GM19463 (cell line): ENCODE measurements at regions not wholly inside any gene's neighbourhood (a gene's known extent, or its start where the extent isn't known, plus 50 kb on each side); places are given as distances from the start of the nearest gene placed in this dataset.

ENCODE experiments used
- ATAC-seq: cut with Tn5 transposase; IDR thresholded peaks from one replicate; pipeline ENCODE4 v1.9.1; 2021; ENCODE audit warnings: mild to moderate bottlenecking, moderate library complexity; ENCODE audit not compliant: unreplicated experiment

DNA sequence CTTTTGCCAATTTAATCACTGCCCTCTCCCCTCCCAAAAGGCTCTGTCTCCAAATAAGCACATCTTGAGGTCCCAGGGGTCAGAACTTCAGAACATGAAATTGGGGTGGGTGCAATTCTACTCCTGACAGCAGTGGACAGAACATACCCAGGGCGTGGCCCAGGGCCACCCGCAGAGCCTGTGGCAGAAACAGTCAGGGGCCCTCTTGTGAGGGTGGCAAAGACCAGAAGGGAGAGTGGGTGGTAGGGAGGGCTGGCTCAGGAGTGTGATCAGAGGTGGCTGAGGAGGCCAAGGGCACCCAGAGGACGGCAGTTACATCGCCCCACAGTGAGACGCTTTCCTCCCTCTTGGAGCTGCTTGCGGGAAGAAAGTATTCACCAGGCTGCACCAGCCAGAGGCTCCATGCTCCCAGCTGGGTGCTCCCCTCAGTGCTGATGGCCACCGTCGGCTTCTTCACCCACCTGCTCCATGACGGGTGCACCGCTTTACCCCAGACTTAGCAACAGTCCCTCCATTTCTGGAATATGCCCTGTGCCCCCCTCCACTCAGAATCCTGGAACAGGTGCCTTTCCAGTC is 1388.0 kb downstream of the BRD1 start:
- ATAC-seq: no peak

DNA sequence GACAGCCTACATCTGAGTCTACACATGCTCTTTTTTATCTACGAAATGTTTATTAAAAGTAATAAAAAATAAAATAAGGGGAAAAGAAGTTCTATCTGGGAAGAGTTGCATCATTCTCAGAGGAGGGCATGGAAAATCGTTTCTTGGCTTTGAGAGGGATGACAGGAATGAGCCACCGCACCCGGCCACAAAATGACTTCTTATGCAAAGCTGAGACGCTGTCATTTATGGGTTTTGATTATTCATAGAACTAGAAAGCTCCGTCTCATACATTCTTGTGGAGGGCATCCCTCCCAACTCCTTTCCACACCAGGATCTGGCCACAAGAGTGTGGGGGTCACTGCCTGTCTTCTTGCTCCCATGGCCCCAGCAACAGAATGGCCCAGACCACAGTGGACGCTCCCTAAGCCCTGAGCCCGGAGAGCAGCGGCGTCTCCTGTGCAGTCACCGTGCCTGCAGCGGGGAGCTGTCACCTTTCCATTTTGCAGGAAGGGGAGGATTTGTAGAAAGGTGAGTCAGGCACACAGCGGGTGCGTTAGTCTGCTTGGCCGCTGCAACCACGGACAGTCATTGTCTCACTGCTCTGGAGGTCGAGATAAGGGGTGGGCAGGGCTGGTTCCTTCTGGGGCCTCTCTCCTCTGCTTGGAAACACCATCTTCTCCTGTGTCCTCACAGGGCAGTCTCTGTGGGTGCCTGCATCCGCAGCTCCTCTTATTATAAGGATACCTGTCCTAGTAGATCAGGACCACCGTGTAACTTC is 1388.7 kb downstream of the BRD1 start:
- ATAC-seq: no peak

DNA sequence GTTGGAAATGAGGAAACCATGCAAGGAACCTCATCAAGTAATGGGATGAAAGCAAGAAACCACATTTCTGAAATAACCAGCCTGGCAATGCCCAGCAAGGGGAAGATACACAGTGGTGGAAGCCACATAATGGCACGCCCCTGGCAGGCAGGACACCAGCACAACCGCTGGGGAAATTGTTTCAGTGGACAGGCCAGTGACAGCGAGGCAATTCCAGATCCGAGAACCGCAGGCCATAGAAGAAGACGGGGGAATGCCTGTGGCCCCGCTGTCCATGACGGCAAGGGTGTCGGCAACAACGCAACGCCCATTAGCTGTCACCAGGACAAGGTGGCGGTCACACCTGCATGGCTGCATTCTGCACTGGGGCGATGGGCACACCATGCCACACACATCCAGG is 1389.6 kb downstream of the BRD1 start:
- no peak for ATAC-seq

DNA sequence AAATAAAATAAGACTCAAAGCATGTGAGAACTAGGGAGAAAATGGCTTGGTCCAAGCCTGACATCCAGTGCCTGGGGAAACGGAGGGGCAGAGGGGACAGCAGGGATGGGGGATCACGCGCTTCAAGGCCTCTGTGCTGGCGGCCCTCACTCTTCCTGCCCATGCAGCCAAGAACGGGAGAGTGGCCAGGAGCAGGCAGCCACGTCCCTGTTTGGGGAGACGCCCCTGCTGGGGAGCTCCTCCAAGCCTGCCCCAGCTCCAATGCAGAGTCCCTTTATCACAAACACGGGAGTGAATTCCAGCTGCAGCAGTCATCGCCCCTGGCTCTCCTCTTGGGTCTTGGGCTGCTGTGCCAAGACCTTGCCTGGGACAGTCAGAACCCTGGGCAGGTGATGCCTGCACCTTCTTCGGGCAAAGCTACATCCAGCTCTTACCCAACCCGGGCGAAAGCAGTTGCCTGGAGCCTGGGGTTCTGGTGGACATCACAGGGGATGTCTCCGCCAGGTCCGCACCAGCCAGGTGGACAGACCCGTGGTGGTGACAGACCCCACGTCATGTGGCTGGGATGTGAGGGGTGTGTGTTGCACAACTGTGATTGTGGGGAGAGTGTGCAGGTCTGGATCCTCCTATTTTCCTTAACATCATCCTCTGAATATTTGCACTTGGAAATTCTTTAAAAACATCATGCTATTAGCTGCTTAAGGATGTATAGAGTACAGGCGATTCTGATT is 1391.3 kb downstream of the BRD1 start:
- no peak for ATAC-seq

DNA sequence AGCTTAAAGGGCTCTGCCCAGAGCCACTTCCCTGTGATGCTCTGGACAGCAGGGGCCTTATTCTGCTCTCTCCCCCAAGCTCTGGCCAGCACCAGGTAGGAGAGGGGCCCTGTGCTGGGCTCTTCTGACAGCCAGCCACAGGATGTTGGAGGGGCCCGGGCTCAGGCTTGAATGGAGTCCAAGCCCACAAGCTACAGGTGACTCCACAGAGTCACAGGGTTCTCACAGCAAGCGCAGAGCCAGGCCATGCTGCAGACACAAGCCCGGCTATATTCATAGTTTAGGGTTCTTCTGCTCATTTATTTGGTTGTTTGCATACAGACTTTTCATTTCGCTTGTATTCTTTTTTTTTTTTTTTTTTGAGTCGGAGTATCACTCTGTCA is 1392.8 kb downstream of the BRD1 start:
- no peak for ATAC-seq

DNA sequence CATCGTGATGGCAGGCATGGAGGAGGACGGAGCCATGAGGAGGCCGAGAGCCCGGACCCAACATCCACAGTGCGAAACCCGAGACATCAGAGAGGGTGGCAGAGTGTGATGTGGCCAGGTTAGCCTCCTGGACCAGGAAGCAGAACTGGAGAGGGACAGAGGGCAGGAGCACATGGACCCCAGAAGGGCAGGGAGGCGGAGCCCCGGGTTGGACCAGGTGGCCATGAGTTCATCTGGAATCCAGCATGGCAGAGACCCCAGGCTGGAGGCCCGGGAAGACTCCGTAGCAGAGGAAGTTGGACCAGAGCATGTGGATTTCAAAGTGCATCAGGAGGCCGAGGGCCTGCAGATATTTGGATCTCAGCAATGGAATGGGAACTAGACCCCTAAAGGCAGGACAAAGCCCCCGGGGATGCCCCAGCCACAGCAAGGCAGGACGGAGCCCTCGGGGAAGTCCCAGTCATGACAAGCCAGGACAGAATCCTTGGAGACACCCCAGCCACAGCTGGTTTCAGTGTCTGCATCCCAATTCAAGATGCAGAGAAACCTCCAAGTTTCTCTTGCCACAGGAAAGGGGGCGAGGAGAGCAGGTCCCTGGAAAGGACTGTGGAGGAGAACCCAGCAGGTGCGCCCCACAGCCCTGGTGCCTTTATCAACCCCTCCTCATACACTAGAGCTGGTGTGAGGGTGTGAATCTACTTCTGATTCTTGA is 1393.4 kb downstream of the BRD1 start:
- ATAC-seq: no peak

DNA sequence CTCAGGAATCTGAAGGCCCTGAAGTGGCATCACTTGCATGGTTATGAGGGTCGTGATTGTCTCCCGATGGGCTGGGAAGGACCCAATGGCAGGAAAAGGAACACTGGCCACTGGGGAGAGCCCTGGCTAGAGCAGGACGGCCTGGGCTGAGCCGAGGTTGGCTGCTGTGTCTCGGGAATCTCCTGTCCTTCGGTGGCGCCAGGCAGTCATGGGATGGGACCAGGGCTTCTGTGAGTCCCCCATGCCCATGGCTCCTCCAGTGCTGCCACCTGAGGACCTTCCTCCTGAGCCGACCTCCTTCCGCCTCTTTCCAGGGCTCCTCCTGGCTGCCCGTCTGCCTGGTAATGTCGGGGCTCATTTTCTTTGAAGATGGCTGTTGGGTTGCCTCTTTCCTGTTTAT is 1394.0 kb downstream of the BRD1 start:
- no peak for ATAC-seq

DNA sequence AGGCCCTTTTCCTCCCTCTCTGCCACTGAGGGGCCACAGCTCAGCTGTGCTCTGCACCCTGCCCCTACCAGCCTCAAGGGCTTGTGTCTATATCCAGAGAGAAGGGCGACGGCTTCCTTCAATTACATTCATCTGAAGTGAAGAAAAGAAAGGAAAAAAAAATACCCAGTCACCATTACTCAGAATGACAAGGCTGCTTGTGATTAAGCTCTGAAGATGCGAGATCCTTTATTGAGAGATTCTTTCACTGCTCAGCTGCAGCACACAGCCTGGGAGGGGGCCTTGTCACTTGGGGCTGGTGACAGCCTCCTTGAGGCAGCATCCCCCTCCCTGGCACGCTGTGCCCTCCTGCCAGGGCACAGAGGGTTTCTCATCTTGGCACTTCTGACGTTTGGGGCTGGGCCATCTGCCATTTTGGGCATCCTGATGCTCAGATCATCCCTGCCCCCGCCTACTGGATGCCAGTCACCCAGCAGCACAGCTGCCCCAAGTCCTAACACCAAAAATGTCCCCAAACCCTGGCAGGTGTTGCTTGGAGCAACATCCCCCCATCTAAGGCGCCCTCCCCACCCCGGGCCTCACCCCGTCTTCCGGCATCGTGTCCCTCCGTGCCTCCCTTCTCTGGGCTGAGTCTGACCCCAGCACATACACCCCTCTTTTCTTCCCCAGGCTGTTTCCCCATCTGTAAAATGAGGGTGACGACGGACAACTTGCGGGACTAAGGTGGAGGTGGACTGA is 1394.7 kb downstream of the BRD1 start:
- ATAC-seq: no peak

DNA sequence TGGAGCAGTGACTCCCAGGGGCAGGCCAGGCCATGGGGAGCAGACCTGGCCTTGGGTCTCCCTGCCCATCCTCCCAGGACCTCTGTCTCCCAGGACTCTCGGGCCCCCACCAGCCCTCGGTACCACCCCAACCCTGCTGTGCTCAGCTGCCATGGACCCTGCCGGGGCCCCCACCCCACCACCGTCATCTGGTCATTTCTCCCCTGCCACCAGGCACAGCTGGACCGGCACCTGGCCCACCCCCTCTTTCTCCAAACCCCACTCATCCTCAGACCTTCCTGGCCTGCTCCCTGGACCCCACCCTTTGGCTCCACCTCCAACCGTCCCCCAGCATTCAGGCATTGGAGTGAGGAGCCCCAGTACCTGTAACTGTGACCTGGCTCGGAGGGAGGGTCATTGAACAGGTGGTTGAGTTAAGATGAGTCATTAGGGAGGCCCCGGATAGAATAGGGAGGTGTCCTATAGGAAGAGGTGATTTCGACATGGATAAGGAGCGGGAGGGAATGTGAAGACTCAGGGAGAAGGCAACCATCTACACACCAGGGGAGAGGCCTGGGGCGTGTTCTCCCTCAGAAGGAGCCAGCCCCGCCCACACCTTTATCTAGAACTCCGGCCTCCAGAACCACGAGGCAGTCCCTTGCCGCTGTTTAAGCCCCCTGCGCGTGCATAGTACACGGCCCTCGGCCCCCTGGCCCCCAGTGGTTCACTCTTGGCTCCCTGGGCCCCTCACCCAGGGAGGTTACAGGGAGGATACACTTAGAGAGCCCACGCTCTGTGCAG is 1395.9 kb downstream of the BRD1 start:
- ATAC-seq: no peak

DNA sequence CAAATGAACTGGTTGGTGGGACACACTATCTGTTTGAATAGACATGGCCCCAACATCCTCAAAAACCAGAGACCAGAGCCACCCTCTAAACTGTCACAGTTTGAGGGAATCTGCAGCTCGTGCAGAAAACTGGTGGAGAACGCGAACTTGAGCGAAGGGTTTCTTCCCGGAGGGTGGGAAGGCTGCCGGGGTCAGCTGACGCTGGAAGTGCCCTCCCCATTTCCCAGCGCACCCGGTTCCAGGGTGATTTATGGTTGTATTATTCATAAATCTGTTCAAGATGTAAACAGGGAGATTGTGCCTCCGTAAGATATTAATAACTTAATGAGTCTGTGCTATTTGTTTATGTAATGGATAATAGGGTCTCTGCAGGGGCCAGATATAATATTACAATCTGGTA is 1396.7 kb downstream of the BRD1 start:
- ATAC-seq: no peak

DNA sequence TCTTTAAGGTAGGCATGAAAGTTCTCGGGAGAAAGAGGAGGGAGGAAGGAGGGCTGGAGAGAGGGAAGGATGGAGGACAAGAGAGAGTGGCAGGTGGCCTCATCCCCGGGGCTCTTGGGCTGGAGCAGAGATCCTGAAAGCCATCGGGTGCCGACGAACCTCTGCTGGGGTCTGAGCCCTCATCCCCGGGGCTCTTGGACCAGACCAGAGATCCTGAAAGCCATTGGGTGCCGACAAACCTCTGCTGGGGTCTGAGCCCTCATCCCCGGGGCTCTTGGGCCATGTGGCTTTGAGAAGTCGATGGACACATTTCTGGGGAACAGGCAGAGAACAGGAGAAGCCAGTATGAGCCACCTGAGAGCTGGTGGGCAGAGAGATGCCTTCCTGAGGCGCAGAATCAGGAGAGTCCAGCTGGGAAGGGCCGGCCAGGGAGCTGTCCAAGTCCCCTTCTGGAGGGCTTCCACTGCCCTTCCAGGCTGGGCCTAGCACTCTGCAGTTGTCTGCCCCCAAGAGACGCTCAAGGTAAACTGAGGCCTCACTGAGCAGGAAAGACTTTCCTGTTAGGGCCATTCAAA is 1398.1 kb downstream of the BRD1 start:
- no peak for ATAC-seq

DNA sequence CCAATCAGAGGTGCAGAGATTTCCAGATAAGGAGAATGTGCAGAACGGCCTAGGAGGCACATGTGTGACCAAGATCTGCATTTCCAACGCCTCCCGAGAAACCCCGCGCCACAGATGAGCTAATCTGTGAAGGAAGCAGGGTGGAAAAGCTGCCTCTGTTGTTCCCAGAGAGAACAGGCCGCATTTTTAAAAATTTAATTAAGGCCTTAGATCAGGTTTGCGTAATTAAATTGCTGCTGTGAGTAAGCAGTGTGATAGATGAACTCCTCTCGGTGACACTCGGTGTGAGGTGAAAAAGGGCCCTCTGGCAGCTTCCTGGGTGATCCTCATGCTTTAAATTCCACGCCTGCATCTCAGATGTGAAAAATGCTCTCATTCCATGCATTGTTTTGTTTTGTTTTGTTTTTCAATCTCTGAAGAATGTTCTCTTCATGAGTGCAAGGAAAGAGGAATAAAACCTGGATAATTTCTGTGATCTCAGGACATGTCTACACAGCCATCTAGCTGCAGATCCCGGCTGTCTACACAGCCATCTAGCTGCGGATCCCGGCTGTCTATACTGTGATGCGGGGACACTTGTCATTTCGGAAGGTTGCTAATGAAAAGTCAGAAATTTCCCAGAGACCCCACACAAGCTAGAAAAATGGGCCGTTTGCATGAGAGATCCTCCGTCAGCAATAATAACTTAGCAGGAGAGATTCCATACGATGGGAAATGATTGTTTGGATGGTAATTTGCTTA is 1398.9 kb downstream of the BRD1 start:
- ATAC-seq: no peak

DNA sequence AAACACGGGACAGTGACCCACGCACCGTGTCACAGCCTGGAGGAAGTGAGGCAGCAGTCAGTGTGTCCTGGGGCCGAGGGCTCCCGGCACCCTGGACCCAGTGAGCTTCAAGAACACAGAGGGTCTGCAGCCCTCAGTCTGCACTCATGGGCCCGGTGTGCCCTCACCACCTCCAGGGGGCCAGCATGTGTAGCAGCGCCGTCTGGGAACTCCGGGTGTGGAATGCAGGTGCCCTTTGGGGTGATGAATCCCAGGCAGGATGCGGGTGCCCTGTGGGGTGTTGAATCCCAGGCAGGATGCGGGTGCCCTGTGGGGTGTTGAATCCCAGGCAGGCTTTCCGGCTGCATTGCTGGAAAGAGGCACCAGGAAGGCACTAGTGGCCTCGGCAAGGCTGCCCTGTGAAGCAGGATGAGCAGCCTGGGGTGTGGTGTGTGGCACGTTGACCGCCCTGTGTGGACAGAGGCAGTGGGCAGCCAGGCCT is 1399.9 kb downstream of the BRD1 start:
- no peak for ATAC-seq

DNA sequence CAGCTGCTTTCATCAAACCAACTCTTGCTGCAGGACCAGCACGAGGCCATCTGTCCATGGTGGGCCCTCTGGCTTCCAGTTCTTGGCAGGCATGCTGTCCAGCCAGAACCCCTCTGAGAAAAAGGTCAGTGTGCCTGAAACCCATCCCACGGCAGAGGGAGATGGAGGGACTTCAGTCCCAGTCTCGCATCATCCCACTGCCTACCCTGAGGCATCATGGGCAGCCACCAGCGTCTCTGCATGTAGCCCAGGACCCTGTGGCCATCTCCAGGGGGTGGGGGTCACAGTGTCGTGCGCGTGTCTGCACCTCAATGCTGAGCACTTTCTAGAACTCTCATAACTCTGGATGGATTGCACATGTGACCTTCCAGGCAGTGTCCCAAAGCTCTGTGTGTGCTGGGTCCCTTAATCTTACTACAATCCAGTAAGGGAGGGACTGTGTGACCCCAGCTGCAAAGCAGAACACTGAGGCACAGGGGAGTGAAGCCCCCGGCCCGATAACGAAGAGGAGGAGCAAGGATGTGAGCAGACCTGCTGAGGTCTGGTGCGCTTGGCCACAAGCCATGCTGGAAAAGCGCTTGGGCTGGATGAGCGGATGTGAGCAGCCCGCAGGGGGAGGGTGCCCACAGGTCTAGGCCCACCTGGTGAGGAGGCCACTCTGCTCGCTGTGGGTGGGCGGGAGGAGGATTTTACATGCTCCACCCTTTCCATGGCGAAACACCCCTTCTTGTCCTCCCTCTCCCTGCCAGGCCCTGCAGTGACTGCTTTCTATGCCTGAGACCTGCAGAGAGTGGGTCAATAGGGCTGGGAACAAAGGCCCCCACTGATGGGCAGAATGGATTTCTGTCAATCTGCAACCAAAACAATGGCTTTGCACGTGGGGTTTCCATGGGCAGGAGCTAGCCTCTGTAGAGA is 1401.0 kb downstream of the BRD1 start:
- no peak for ATAC-seq

DNA sequence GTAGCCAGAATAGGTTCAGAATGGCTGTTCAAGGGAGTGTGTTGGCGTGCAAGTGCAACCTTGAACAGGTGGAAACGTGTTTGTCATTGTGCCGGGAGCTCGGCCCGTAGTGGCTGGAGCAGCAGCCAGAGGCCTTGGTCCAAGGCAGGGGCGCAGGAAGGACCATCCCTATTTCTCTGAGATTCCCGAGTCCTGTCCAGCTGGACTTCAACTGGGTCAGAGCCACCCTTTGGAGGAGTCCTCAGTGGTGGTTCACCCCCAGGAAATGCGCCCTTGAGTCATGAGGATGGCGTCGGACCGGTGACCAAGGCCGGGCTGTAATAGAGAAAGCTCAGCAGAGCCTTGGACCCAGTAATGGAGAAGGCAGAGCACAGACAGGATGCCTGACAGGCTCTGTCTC is 1402.0 kb downstream of the BRD1 start:
- ATAC-seq: no peak

DNA sequence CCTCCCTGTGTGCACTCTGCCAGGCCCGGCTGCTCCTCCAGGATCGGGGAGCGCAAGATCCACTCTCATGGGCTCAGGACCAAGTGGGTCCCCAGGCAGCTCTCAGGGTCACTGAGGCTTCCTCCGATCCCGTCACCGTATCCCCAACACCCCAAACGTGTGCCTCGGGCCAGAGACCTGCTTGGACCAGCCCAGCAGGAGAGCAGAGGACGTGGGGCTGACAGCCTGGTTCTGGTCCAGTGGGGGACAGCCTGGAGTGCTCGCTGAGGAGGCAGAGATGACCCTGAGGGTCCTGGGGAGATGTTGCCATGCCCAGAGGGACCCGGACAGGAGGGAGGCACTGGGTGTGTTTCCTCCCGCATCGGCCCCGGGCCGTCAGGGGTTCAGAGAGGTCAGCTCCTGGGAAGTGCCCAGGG is 1402.6 kb downstream of the BRD1 start:
- ATAC-seq: no peak

DNA sequence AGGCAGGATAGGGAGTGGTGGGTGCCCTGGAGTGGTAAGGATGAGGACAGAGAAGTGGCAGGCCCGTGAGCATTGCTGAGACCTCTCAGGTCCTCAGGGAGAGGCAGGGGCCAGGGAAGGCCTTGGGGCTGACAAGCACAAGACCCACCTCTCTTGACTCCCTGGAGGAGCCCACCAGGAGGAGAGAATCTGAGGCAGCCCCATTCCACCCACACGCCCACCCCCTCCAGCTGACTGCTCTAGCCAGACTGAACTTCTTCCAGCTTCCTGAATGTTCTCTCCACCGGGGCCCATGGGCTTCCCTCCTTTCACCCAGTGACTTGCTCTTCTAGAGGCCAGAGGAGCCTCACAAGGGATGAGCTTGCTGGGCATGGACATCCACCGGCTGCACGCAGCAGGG is 1403.0 kb downstream of the BRD1 start:
- ATAC-seq: no peak

DNA sequence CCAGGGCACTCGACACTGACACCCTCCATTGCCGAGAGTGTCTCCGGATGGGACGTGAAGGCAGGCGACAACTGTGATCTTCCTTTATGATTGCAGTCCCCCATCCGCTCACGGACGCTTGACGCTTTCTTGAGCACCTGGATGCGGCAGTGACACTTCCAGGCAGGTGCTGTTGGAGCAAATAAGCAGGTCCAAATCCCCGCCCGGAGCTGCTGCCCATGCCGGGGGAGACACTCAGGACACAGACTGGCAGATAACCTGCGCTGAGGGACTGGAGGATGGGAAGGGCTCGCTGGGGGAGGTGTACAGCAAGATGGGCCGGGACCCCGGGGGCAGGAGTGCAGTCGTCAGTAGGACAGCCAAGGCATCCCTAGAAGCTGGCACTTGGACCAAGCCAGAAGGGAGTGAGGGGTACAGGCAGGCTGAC is 1403.5 kb downstream of the BRD1 start:
- ATAC-seq: no peak
